ENCODE measurements at regions not wholly inside any gene's neighbourhood (a gene's known extent, or its start where the extent isn't known, plus 50 kb on each side); places are given as distances from the start of the nearest gene placed in this dataset.
A peak's percentile ranks its signal among the peaks of the same experiment; 100 is the strongest.

- peak; percentile 45 for DNase-seq (ENCODE audit: low read depth)
- no peak for TF ChIP-seq CTCF (IDR thresholded peaks at IDR 0.05; ENCODE audit: insufficient read depth, low read depth, low read length)
- TF ChIP-seq EZH2 (IDR thresholded peaks at IDR 0.05; ENCODE audit: insufficient read depth, low read length), result no peak
- Mint-ChIP-seq H3K4me1 (ENCODE audit: low read depth, unreplicated experiment) (peaks cover 47% of the 10 kb centered on the region), H3K36me3 (ENCODE audit: low read depth, unreplicated experiment) (no peaks in the 10 kb centered on the region), H3K9me3 (ENCODE audit: unreplicated experiment) (no peaks in the 10 kb centered on the region), H3K27me3 (ENCODE audit: low read depth, unreplicated experiment) (no peaks in the 10 kb centered on the region), H3K27ac (ENCODE audit: unreplicated experiment) (peak overlapping the region; percentile 98), H3K4me3 (ENCODE audit: unreplicated experiment) (no peak overlapping the region)
- Histone ChIP-seq H3K4me1 (ENCODE audit: insufficient read depth, low read length) (peaks cover 12% of the 10 kb centered on the region), H3K4me3 (ENCODE audit: insufficient read depth, low read depth, low read length) (no peak overlapping the region), H2AFZ (ENCODE audit: low read depth, low read length) (no peak overlapping the region), H4K20me1 (ENCODE audit: insufficient read depth, low read length) (no peaks in the 10 kb centered on the region), H3K9me3 (ENCODE audit: insufficient read depth, low read depth, low read length) (no peaks in the 10 kb centered on the region), H3K4me2 (ENCODE audit: low read length) (no peak overlapping the region), H3K27me3 (ENCODE audit: insufficient read depth, low read length) (no peaks in the 10 kb centered on the region), H3K36me3 (ENCODE audit: insufficient read depth, low read length) (no peaks in the 10 kb centered on the region), H3K79me2 (ENCODE audit: insufficient read depth, low read length) (no peaks in the 10 kb centered on the region), H3K9ac (ENCODE audit: low read length) (peak overlapping the region; percentile 7), H3K27ac (ENCODE audit: low read depth, low read length) (peak overlapping the region; percentile 19)
- no peak for FAIRE-seq
Measured at GRCh38 chr21:27425574-27425973, 458.7 kb upstream of the ADAMTS5 start.

GRCh38 chr21:27425172-27425571, 458.3 kb upstream of the ADAMTS5 start:
- DNase-seq (ENCODE audit: low read depth), result no peak
- H3K9me3 ChIP-seq (ENCODE audit: insufficient read depth, low read depth, low read length), result no peaks in the 10 kb centered on the region
- H3K4me2 ChIP-seq (ENCODE audit: low read length), result no peak overlapping the region
- no peaks in the 10 kb centered on the region for H3K27me3 ChIP-seq (ENCODE audit: insufficient read depth, low read length)
- H4K20me1 ChIP-seq (ENCODE audit: insufficient read depth, low read length), result no peaks in the 10 kb centered on the region
- H3K27ac ChIP-seq (ENCODE audit: low read depth, low read length), result no peak overlapping the region
- Mint-ChIP-seq H3K4me3 (ENCODE audit: unreplicated experiment) (no peak overlapping the region), H3K27me3 (ENCODE audit: low read depth, unreplicated experiment) (no peaks in the 10 kb centered on the region), H3K4me1 (ENCODE audit: low read depth, unreplicated experiment) (peaks cover 46% of the 10 kb centered on the region), H3K9me3 (ENCODE audit: unreplicated experiment) (no peaks in the 10 kb centered on the region), H3K36me3 (ENCODE audit: low read depth, unreplicated experiment) (no peaks in the 10 kb centered on the region), H3K27ac (ENCODE audit: unreplicated experiment) (peak overlapping the region; percentile 98)
- peak; percentile 32 for FAIRE-seq
- H3K79me2 ChIP-seq (ENCODE audit: insufficient read depth, low read length), result no peaks in the 10 kb centered on the region
- peaks cover 12% of the 10 kb centered on the region for H3K4me1 ChIP-seq (ENCODE audit: insufficient read depth, low read length)
- TF ChIP-seq CTCF (IDR thresholded peaks at IDR 0.05; ENCODE audit: insufficient read depth, low read depth, low read length) (no peak), EZH2 (IDR thresholded peaks at IDR 0.05; ENCODE audit: insufficient read depth, low read length) (no peak)
- H3K9ac ChIP-seq (ENCODE audit: low read length), result peak overlapping the region; percentile 7
- no peak overlapping the region for H2AFZ ChIP-seq (ENCODE audit: low read depth, low read length)
- H3K4me3 ChIP-seq (ENCODE audit: insufficient read depth, low read depth, low read length), result no peak overlapping the region
- H3K36me3 ChIP-seq (ENCODE audit: insufficient read depth, low read length), result no peaks in the 10 kb centered on the region

- Histone ChIP-seq H3K4me1 (ENCODE audit: insufficient read depth, low read length) (peaks cover 12% of the 10 kb centered on the region), H3K36me3 (ENCODE audit: insufficient read depth, low read length) (no peaks in the 10 kb centered on the region), H3K9me3 (ENCODE audit: insufficient read depth, low read depth, low read length) (no peaks in the 10 kb centered on the region), H3K4me3 (ENCODE audit: insufficient read depth, low read depth, low read length) (no peak overlapping the region), H2AFZ (ENCODE audit: low read depth, low read length) (no peak overlapping the region), H3K79me2 (ENCODE audit: insufficient read depth, low read length) (no peaks in the 10 kb centered on the region), H3K4me2 (ENCODE audit: low read length) (no peak overlapping the region), H3K27me3 (ENCODE audit: insufficient read depth, low read length) (no peaks in the 10 kb centered on the region), H4K20me1 (ENCODE audit: insufficient read depth, low read length) (no peaks in the 10 kb centered on the region), H3K27ac (ENCODE audit: low read depth, low read length) (peak overlapping the region; percentile 68), H3K9ac (ENCODE audit: low read length) (no peak overlapping the region)
- H3K4me3 Mint-ChIP-seq (ENCODE audit: unreplicated experiment), result peak overlapping the region; percentile 7
- DNase-seq (ENCODE audit: low read depth) (peak; percentile 9), FAIRE-seq (no peak)
- TF ChIP-seq EZH2 (IDR thresholded peaks at IDR 0.05; ENCODE audit: insufficient read depth, low read length), result no peak
- no peak for TF ChIP-seq CTCF (IDR thresholded peaks at IDR 0.05; ENCODE audit: insufficient read depth, low read depth, low read length)
- no peaks in the 10 kb centered on the region for H3K27me3 Mint-ChIP-seq (ENCODE audit: low read depth, unreplicated experiment)
- no peaks in the 10 kb centered on the region for H3K36me3 Mint-ChIP-seq (ENCODE audit: low read depth, unreplicated experiment)
- H3K4me1 Mint-ChIP-seq (ENCODE audit: low read depth, unreplicated experiment), result peaks cover 40% of the 10 kb centered on the region
- no peaks in the 10 kb centered on the region for H3K9me3 Mint-ChIP-seq (ENCODE audit: unreplicated experiment)
- peak overlapping the region; percentile 98 for H3K27ac Mint-ChIP-seq (ENCODE audit: unreplicated experiment)
Measured at GRCh38 chr21:27424601-27425000, 457.7 kb upstream of the ADAMTS5 start.
